Progenitor cell of endocrine pancreas (in vitro differentiated cells): ENCODE measurements at regions not wholly inside any gene's neighbourhood (a gene's known extent, or its start where the extent isn't known, plus 50 kb on each side); places are given as distances from the start of the nearest gene placed in this dataset.

Experiments used
- DNase-seq: peaks from one replicate; pipeline ENCODE4 v3.0.0; 2021; ENCODE audit warnings: low spot score; ENCODE audit not compliant: unreplicated experiment
- H3K27ac Mint-ChIP-seq: 2 replicates; pipeline ENCODE4 v1.8.0; 2021; ENCODE audit warnings: mild to moderate bottlenecking, moderate library complexity, mixed read lengths
- H3K27me3 Mint-ChIP-seq: 2 replicates; pipeline ENCODE4 v1.8.0; 2021; ENCODE audit warnings: mixed read lengths
- H3K36me3 Mint-ChIP-seq: 2 replicates; pipeline ENCODE4 v1.8.0; 2022; ENCODE audit warnings: mixed read lengths; ENCODE audit not compliant: insufficient read depth
- H3K4me1 Mint-ChIP-seq: 2 replicates; pipeline ENCODE4 v1.8.0; 2021; ENCODE audit warnings: low read depth, mixed read lengths
- H3K4me3 Mint-ChIP-seq: 2 replicates; pipeline ENCODE4 v1.8.0; 2021; ENCODE audit warnings: low read depth, mild to moderate bottlenecking, moderate library complexity, mixed read lengths
- H3K9me3 Mint-ChIP-seq: 2 replicates; pipeline ENCODE4 v1.8.0; 2021; ENCODE audit warnings: low read depth, mixed read lengths
- CTCF ChIP-seq: fragments of 200-600 bp; sonication (generic); IDR thresholded peaks from one replicate; pipeline ENCODE4 v1.5.0; 2021; ENCODE audit warnings: antibody characterized with exemption, mild to moderate bottlenecking; ENCODE audit not compliant: unreplicated experiment

GRCh38 chr19:30120860-30121484 is 178.9 kb downstream of the URI1 start:
- TF ChIP-seq CTCF = no peak
- DNase-seq = no peak
- Mint-ChIP-seq H3K27ac (no peak overlapping the region), H3K9me3 (no peaks in the 10 kb centered on the region), H3K36me3 (no peaks in the 10 kb centered on the region), H3K27me3 (peaks cover 20% of the 10 kb centered on the region), H3K4me3 (no peak overlapping the region), H3K4me1 (peaks cover 1% of the 10 kb centered on the region)

GRCh38 chr19:30122431-30122830 is 180.4 kb downstream of the URI1 start:
- Mint-ChIP-seq H3K9me3 (no peaks in the 10 kb centered on the region), H3K27ac (no peak overlapping the region), H3K4me1 (peaks cover 1% of the 10 kb centered on the region), H3K27me3 (peaks cover 18% of the 10 kb centered on the region), H3K4me3 (no peak overlapping the region), H3K36me3 (no peaks in the 10 kb centered on the region)
- DNase-seq = no peak
- TF ChIP-seq CTCF = no peak

- TF ChIP-seq CTCF = no peak
- no peaks in the 10 kb centered on the region for H3K36me3 Mint-ChIP-seq
- no peak overlapping the region for H3K27ac Mint-ChIP-seq
- no peak for DNase-seq
- H3K4me3 Mint-ChIP-seq = no peak overlapping the region
- no peaks in the 10 kb centered on the region for H3K9me3 Mint-ChIP-seq
- H3K27me3 Mint-ChIP-seq = peaks cover 17% of the 10 kb centered on the region
- H3K4me1 Mint-ChIP-seq = peaks cover 1% of the 10 kb centered on the region
Observed at GRCh38 chr19:30123119-30123518, 181.1 kb downstream of the URI1 start.

- Mint-ChIP-seq H3K27ac (no peak overlapping the region), H3K4me3 (no peak overlapping the region), H3K36me3 (no peaks in the 10 kb centered on the region), H3K4me1 (peaks cover 1% of the 10 kb centered on the region), H3K9me3 (no peaks in the 10 kb centered on the region), H3K27me3 (peaks cover 17% of the 10 kb centered on the region)
- TF ChIP-seq CTCF = no peak
- no peak for DNase-seq
Observed at GRCh38 chr19:30123611-30124010, 181.6 kb downstream of the URI1 start.

GRCh38 chr19:30128211-30128610 is 186.2 kb downstream of the URI1 start:
- no peaks in the 10 kb centered on the region for H3K4me1 Mint-ChIP-seq
- no peak overlapping the region for H3K4me3 Mint-ChIP-seq
- no peak for DNase-seq
- peaks cover 7% of the 10 kb centered on the region for H3K27me3 Mint-ChIP-seq
- TF ChIP-seq CTCF = no peak
- no peak overlapping the region for H3K27ac Mint-ChIP-seq
- H3K36me3 Mint-ChIP-seq = no peaks in the 10 kb centered on the region
- H3K9me3 Mint-ChIP-seq = no peaks in the 10 kb centered on the region
